CD14-positive monocyte (primary cell): ENCODE measurements at regions not wholly inside any gene's neighbourhood (a gene's known extent, or its start where the extent isn't known, plus 50 kb on each side); places are given as distances from the start of the nearest gene placed in this dataset.

Source experiments
- DNase-seq, 3 donors: peaks; one replicate each; pipeline ENCODE4 v3.0.0-alpha.2; 2011 to 2022
- H2AFZ ChIP-seq: 2 replicates; pipeline ENCODE4 v1.6.0; 2012; ENCODE audit warnings: mild to moderate bottlenecking, low read depth, low read length, inconsistent platforms; ENCODE audit not compliant: insufficient read depth, poor library complexity, severe bottlenecking
- H3K27ac ChIP-seq, 2 donors: 1 replicate in 1 of 2; 2 replicates in 1 of 2; pipeline ENCODE4 v1.5.1; 2012 to 2013; ENCODE audit warnings: low read length in 2 of 2, control low read depth in 1 of 2, inconsistent platforms in 1 of 2, low read depth in 1 of 2, mild to moderate bottlenecking in 1 of 2
- H3K27me3 ChIP-seq, 2 donors: one replicate each; pipeline versions ENCODE4 v1.6.0 to v1.6.1; 2011 to 2013; ENCODE audit warnings: low read length in 2 of 2; ENCODE audit not compliant: control insufficient read depth in 2 of 2, insufficient read depth in 2 of 2
- H3K36me3 ChIP-seq, 2 donors: replicated peaks in 1 of 2; 1 replicate in 1 of 2; 2 replicates in 1 of 2; pipeline versions ENCODE4 v1.5.1 to v1.6.1; 2012 to 2013; ENCODE audit warnings: low read length in 2 of 2, control low read depth in 1 of 2, inconsistent platforms in 1 of 2, mild to moderate bottlenecking in 1 of 2; ENCODE audit not compliant: insufficient read depth in 2 of 2, control insufficient read depth in 1 of 2
- H3K4me1 ChIP-seq, 2 donors: 1 replicate in 1 of 2; 2 replicates in 1 of 2; pipeline versions ENCODE4 v1.5.1 to v1.6.1; 2012 to 2013; ENCODE audit warnings: low read length in 2 of 2, control low read depth in 1 of 2, inconsistent platforms in 1 of 2, mild to moderate bottlenecking in 1 of 2, moderate library complexity in 1 of 2; ENCODE audit not compliant: insufficient read depth in 2 of 2, control insufficient read depth in 1 of 2
- H3K4me2 ChIP-seq: replicated peaks from 2 replicates; pipeline ENCODE3; 2012; ENCODE audit warnings: low read length, moderate library complexity, mild to moderate bottlenecking; ENCODE audit not compliant: poor library complexity, severe bottlenecking; ENCODE audit errors: extremely low read depth
- H3K4me3 ChIP-seq, 3 experiments: fragments of 200-600 bp in 1 of 3; sonication (generic) in 1 of 3; replicated peaks in 1 of 3; 1 replicate in 2 of 3; 2 replicates in 1 of 3; pipeline ENCODE4 v1.5.1; 2011 to 2013; ENCODE audit warnings: low read length in 3 of 3, mild to moderate bottlenecking in 3 of 3, control low read depth in 2 of 3, low read depth in 2 of 3, inconsistent platforms in 1 of 3, moderate library complexity in 1 of 3
- H3K79me2 ChIP-seq: 2 replicates; pipeline ENCODE4 v1.6.0; 2012; ENCODE audit warnings: mild to moderate bottlenecking, control low read depth, inconsistent platforms, low read length, moderate library complexity; ENCODE audit not compliant: insufficient read depth
- H3K9ac ChIP-seq: 2 replicates; pipeline ENCODE4 v1.6.0; 2017; ENCODE audit warnings: low read length, mild to moderate bottlenecking; ENCODE audit not compliant: insufficient read depth, poor library complexity, severe bottlenecking
- H3K9me3 ChIP-seq, 2 donors: replicated peaks in 1 of 2; 1 replicate in 1 of 2; 2 replicates in 1 of 2; pipeline versions ENCODE4 v1.5.1 to v1.6.1; 2012 to 2013; ENCODE audit warnings: low read length in 2 of 2, control low read depth in 1 of 2; ENCODE audit not compliant: control insufficient read depth in 1 of 2, insufficient read depth in 1 of 2
- H4K20me1 ChIP-seq: 2 replicates; pipeline ENCODE4 v1.6.0; 2012; ENCODE audit warnings: mild to moderate bottlenecking, low read length, control low read depth, moderate library complexity; ENCODE audit not compliant: insufficient read depth
- H3K27ac Mint-ChIP-seq, 7 donors: one replicate each; pipeline ENCODE4 v1.8.0; 2020; ENCODE audit warnings: mild to moderate bottlenecking in 7 of 7, mixed read lengths in 7 of 7, moderate library complexity in 6 of 7, inconsistent platforms in 2 of 7
- H3K27me3 Mint-ChIP-seq, 3 donors: one replicate each; pipeline ENCODE4 v1.8.0; 2021 to 2022; ENCODE audit warnings: low read depth in 3 of 3, mild to moderate bottlenecking in 3 of 3, mixed read lengths in 3 of 3, moderate library complexity in 3 of 3, inconsistent platforms in 1 of 3
- H3K36me3 Mint-ChIP-seq, 2 donors: one replicate each; pipeline ENCODE4 v1.8.0; 2020; ENCODE audit warnings: mixed read lengths in 2 of 2, inconsistent platforms in 1 of 2, mild to moderate bottlenecking in 1 of 2
- H3K4me1 Mint-ChIP-seq: one replicate; pipeline ENCODE4 v1.8.0; 2020; ENCODE audit warnings: mild to moderate bottlenecking, mixed read lengths
- H3K4me3 Mint-ChIP-seq, 2 donors: one replicate each; pipeline ENCODE4 v1.8.0; 2020; ENCODE audit warnings: mild to moderate bottlenecking in 2 of 2, mixed read lengths in 2 of 2, moderate library complexity in 1 of 2
- H3K9me3 Mint-ChIP-seq, 7 donors: one replicate each; pipeline ENCODE4 v1.8.0; 2020 to 2022; ENCODE audit warnings: mixed read lengths in 7 of 7, mild to moderate bottlenecking in 6 of 7, moderate library complexity in 6 of 7, inconsistent platforms in 2 of 7
- CTCF ChIP-seq: fragments of 200-600 bp; IDR thresholded peaks from one replicate; pipeline ENCODE4 v1.8.0; 2022; ENCODE audit warnings: antibody characterized with exemption, mild to moderate bottlenecking
- WGBS: methylation state at CpG from one replicate; pipeline ENCODE4 v1.1.5; 2013; ENCODE audit warnings: missing lambda C conversion rate; ENCODE audit not compliant: insufficient coverage; 5-methylcytosine and 5-hydroxymethylcytosine counted together
- intact Hi-C, 2 donors: fragments of 100-400 bp; cut with micrococcal nuclease; formaldehyde crosslinking; loops; one replicate each; pipeline versions ENCODE4 v1.15.0 to v1.15.1; 2023

DNA sequence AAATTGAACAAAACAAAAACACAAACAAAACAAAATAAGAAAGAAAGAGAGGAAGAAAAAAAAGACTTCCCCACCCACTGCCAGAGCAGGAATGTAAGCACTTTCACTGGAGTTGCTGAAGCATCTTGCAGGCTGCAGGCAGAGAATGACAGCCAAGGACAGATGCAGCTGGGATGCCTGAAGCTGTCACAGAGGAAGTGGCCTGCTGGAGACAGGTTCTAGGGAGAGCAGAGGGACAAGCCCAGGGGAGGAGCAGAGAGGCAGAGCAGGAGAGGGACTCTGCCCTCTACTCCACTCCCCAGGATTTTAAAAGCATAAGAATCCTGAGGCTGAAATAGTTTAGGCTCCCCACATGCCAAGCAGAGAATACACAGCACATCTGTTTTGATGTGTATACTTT lies 326.2 kb downstream of the TUSC7 start:
- DNase-seq, result peak in 2 of 3 donors; percentile 22 to 36
- peaks cover 0 to 2% (median 0%) of the 10 kb centered on the region in 3 donors for H3K27me3 Mint-ChIP-seq
- peaks cover 24 to 28% of the 10 kb centered on the region in 2 donors for H3K4me1 ChIP-seq
- peak overlapping the region; percentile 90 to 98 (median 96) for H3K27ac Mint-ChIP-seq
- peaks cover 0 to 9% (median 4%) of the 10 kb centered on the region in 7 donors for H3K9me3 Mint-ChIP-seq
- intact Hi-C loops, result no loop called here
- H3K4me3 Mint-ChIP-seq, result peak overlapping the region in 1 of 2 donors; percentile 49
- H3K9ac ChIP-seq, result no peak overlapping the region
- H3K4me2 ChIP-seq, result peak overlapping the region; percentile 47
- peaks cover 22% of the 10 kb centered on the region for H3K4me1 Mint-ChIP-seq
- H3K36me3 Mint-ChIP-seq, result no peaks in the 10 kb centered on the region
- H3K79me2 ChIP-seq, result no peaks in the 10 kb centered on the region
- no peaks in the 10 kb centered on the region for H3K27me3 ChIP-seq
- H2AFZ ChIP-seq, result peak overlapping the region; percentile 30
- no peaks in the 10 kb centered on the region for H3K9me3 ChIP-seq
- no peaks in the 10 kb centered on the region for H4K20me1 ChIP-seq
- H3K4me3 ChIP-seq, result peak overlapping the region in 1 of 3 experiments; percentile 23
- H3K27ac ChIP-seq, result peak overlapping the region; percentile 85 to 88
- no peaks in the 10 kb centered on the region for H3K36me3 ChIP-seq
- no peak for TF ChIP-seq CTCF

GRCh38 chr3:117036259-117036799 lies 326.8 kb downstream of the TUSC7 start:
- DNase-seq, result peak; percentile 93 to 97 (median 94)
- Mint-ChIP-seq H3K36me3 (no peaks in the 10 kb centered on the region), H3K4me1 (peaks cover 24% of the 10 kb centered on the region), H3K27ac (peak overlapping the region; percentile 90 to 98 (median 98)), H3K27me3 (peaks cover 0 to 2% (median 0%) of the 10 kb centered on the region in 3 donors), H3K9me3 (peaks cover 0 to 9% (median 4%) of the 10 kb centered on the region in 7 donors), H3K4me3 (peak overlapping the region in 1 of 2 donors; percentile 82)
- no peak for TF ChIP-seq CTCF
- Histone ChIP-seq H3K27ac (peak overlapping the region; percentile 85 to 88), H3K9me3 (no peaks in the 10 kb centered on the region), H2AFZ (no peak overlapping the region), H3K79me2 (no peaks in the 10 kb centered on the region), H4K20me1 (no peaks in the 10 kb centered on the region), H3K27me3 (no peaks in the 10 kb centered on the region), H3K36me3 (no peaks in the 10 kb centered on the region), H3K4me3 (peak overlapping the region in 1 of 3 experiments; percentile 45), H3K4me1 (peaks cover 24 to 28% of the 10 kb centered on the region in 2 donors), H3K4me2 (peak overlapping the region; percentile 58), H3K9ac (no peak overlapping the region)
- WGBS, result 0% methylated on average over 1 of the region's 4 CpGs
- intact Hi-C loops, result no loop called here
